Mucosa of descending colon (tissue), 3 donors: ENCODE measurements at regions not wholly inside any gene's neighbourhood (a gene's known extent, or its start where the extent isn't known, plus 50 kb on each side); places are given as distances from the start of the nearest gene placed in this dataset.
"Not testable (repeated sequence)": the region's sequence is repeated elsewhere in the genome, so short reads cannot be mapped to it uniquely, and the experiment has no call there.

Experiments used
- ATAC-seq: fragments of 200-7000 bp; cut with Tn5 transposase; one replicate; pipeline ENCODE4 v1.9.1; 2020; ENCODE audit warnings: mild to moderate bottlenecking, moderate library complexity
- DNase-seq, 3 donors: peaks; one replicate each; pipeline ENCODE4 v3.0.0-alpha.2; 2020
- H3K36me3 ChIP-seq: fragments of 200-600 bp; one replicate; pipeline ENCODE4 v1.8.0; 2021; ENCODE audit warnings: low read depth, mild to moderate bottlenecking
- H3K4me1 ChIP-seq: fragments of 200-600 bp; one replicate; pipeline ENCODE4 v1.8.0; 2021; ENCODE audit warnings: low read depth, mild to moderate bottlenecking
- H3K4me3 ChIP-seq: fragments of 200-600 bp; one replicate; pipeline ENCODE4 v1.8.0; 2021; ENCODE audit warnings: mild to moderate bottlenecking
- H3K9me3 ChIP-seq: fragments of 200-600 bp; one replicate; pipeline ENCODE4 v1.8.0; 2021; ENCODE audit warnings: mild to moderate bottlenecking
- intact Hi-C, 2 donors: fragments of 100-400 bp; cut with DNase I in 1 of 2; cut with micrococcal nuclease in 1 of 2; formaldehyde crosslinking; loops; one replicate each; pipeline versions ENCODE4 v1.11.0 to v1.11.1; 2022; cut with DNase I, micrococcal nuclease
- TF ChIP-seq, protein P1 (sequence below): fragments of 200-600 bp; IDR thresholded peaks from one replicate; pipeline ENCODE4 v1.8.0; 2022; ENCODE audit warnings: antibody characterized with exemption, mild to moderate bottlenecking
- donor health status: DM: no; HTN: no; CAD: no; lungs with moderate emphysema.
- donor health status: DM: no; HTN: no; CAD: no.
- donor health status: DM: no; HTN: yes; CAD: no.

DNA sequence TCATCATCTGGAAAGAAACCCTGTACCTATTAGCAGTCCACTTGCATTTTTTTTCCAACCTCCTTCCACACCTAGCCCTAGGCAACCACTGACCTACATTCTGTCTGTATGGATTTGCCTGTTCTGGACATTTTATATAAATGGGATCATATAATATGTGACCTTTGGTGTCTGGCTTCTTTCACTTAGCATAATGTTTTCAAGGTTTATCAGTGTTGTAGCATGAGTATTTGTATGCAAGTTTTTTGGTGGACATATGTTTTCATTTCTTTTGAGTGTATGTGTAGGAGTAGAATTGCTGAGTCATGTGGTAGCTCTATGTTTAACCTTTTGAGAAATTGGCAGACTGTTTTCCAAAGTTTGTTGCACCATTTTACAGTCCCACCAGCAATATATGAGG is 198.6 kb downstream of the CEP135 start:
- TF ChIP-seq, protein P1, sequence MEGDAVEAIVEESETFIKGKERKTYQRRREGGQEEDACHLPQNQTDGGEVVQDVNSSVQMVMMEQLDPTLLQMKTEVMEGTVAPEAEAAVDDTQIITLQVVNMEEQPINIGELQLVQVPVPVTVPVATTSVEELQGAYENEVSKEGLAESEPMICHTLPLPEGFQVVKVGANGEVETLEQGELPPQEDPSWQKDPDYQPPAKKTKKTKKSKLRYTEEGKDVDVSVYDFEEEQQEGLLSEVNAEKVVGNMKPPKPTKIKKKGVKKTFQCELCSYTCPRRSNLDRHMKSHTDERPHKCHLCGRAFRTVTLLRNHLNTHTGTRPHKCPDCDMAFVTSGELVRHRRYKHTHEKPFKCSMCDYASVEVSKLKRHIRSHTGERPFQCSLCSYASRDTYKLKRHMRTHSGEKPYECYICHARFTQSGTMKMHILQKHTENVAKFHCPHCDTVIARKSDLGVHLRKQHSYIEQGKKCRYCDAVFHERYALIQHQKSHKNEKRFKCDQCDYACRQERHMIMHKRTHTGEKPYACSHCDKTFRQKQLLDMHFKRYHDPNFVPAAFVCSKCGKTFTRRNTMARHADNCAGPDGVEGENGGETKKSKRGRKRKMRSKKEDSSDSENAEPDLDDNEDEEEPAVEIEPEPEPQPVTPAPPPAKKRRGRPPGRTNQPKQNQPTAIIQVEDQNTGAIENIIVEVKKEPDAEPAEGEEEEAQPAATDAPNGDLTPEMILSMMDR: no peak
- intact Hi-C loops: no loop called here
- H3K4me3 ChIP-seq: no peak overlapping the region
- DNase-seq (no peak), ATAC-seq (no peak)
- H3K36me3 ChIP-seq: no peaks in the 10 kb centered on the region
- no peaks in the 10 kb centered on the region for H3K4me1 ChIP-seq
- H3K9me3 ChIP-seq: no peaks in the 10 kb centered on the region

- intact Hi-C loops: no loop called here
- H3K9me3 ChIP-seq: no peaks in the 10 kb centered on the region
- TF ChIP-seq, protein P1: no peak
Measured at GRCh38 chr4:56146956-56147355, 198.2 kb downstream of the CEP135 start.

GRCh38 chr4:56142088-56142487 is 193.3 kb downstream of the CEP135 start:
- Histone ChIP-seq H3K4me3 (no peak overlapping the region), H3K4me1 (no peaks in the 10 kb centered on the region), H3K9me3 (no peaks in the 10 kb centered on the region), H3K36me3 (no peaks in the 10 kb centered on the region)
- intact Hi-C loops: no loop called here
- ATAC-seq: no peak
- DNase-seq: no peak
- TF ChIP-seq, protein P1: no peak

More at GRCh38 chr4:56146956-56147355, 198.2 kb downstream of the CEP135 start:
- DNase-seq: no peak
- Histone ChIP-seq H3K4me3 (no peak overlapping the region), H3K36me3 (no peaks in the 10 kb centered on the region), H3K4me1 (no peaks in the 10 kb centered on the region)
- ATAC-seq: no peak

GRCh38 chr4:56139241-56139827 is 190.6 kb downstream of the CEP135 start:
- DNase-seq: no peak
- Histone ChIP-seq H3K4me1 (no peaks in the 10 kb centered on the region), H3K9me3 (no peaks in the 10 kb centered on the region), H3K4me3 (no peak overlapping the region), H3K36me3 (no peaks in the 10 kb centered on the region)
- no peak for ATAC-seq
- intact Hi-C loops: no loop called here
- TF ChIP-seq, protein P1: no peak

- H3K4me1 ChIP-seq, H3K36me3 ChIP-seq, H3K4me3 ChIP-seq, DNase-seq, ATAC-seq, intact Hi-C loops, H3K9me3 ChIP-seq: not testable (repeated sequence)
Measured at GRCh38 chr4:56134834-56135233, 186.1 kb downstream of the CEP135 start.

- H3K36me3 ChIP-seq: no peaks in the 10 kb centered on the region
- DNase-seq: no peak
- intact Hi-C loops: no loop called here
- no peaks in the 10 kb centered on the region for H3K9me3 ChIP-seq
- TF ChIP-seq, protein P1: no peak
- no peaks in the 10 kb centered on the region for H3K4me1 ChIP-seq
- peak; percentile 58 for ATAC-seq
- no peak overlapping the region for H3K4me3 ChIP-seq
Measured at GRCh38 chr4:56134266-56134665, 185.5 kb downstream of the CEP135 start.
